ACC112 (cell line): ENCODE measurements at regions not wholly inside any gene's neighbourhood (a gene's known extent, or its start where the extent isn't known, plus 50 kb on each side); places are given as distances from the start of the nearest gene placed in this dataset.

Experiments
- H2AFZ ChIP-seq: fragments of 200-600 bp; sonication (generic); one replicate; pipeline ENCODE4 v1.6.0; 2017; ENCODE audit warnings: antibody characterized with exemption, low read length; ENCODE audit not compliant: unreplicated experiment
- H3K27ac ChIP-seq: fragments of 200-600 bp; sonication (generic); 2 replicates; pipeline ENCODE4 v1.5.1; 2014; ENCODE audit warnings: low read depth, mild to moderate bottlenecking, antibody characterized with exemption, low read length, moderate library complexity
- H3K27me3 ChIP-seq: fragments of 200-600 bp; sonication (generic); 2 replicates; pipeline ENCODE4 v1.6.1; 2014; ENCODE audit warnings: mild to moderate bottlenecking, antibody characterized with exemption, low read length, moderate library complexity, mixed read lengths; ENCODE audit not compliant: insufficient read depth
- H3K36me3 ChIP-seq: fragments of 200-600 bp; sonication (generic); 2 replicates; pipeline ENCODE4 v1.6.1; 2016; ENCODE audit warnings: mild to moderate bottlenecking, antibody characterized with exemption, low read length, moderate library complexity, mixed read lengths; ENCODE audit not compliant: insufficient read depth
- H3K4me1 ChIP-seq: fragments of 200-600 bp; sonication (generic); one replicate; pipeline ENCODE4 v1.6.1; 2016; ENCODE audit warnings: low read length, mixed read lengths; ENCODE audit not compliant: insufficient read depth, unreplicated experiment, control insufficient read depth
- H3K4me3 ChIP-seq: fragments of 200-600 bp; sonication (generic); 2 replicates; pipeline ENCODE4 v1.5.1; 2014; ENCODE audit warnings: mild to moderate bottlenecking, low read depth, low read length
- H3K79me2 ChIP-seq: fragments of 200-600 bp; sonication (generic); one replicate; pipeline ENCODE4 v1.6.0; 2016; ENCODE audit warnings: low read length; ENCODE audit not compliant: control insufficient read depth, unreplicated experiment, insufficient read depth

- H3K27ac ChIP-seq: no peak overlapping the region
Observed at GRCh38 chr10:78330884-78331283, 297.2 kb downstream of the RPS24 start.

DNA sequence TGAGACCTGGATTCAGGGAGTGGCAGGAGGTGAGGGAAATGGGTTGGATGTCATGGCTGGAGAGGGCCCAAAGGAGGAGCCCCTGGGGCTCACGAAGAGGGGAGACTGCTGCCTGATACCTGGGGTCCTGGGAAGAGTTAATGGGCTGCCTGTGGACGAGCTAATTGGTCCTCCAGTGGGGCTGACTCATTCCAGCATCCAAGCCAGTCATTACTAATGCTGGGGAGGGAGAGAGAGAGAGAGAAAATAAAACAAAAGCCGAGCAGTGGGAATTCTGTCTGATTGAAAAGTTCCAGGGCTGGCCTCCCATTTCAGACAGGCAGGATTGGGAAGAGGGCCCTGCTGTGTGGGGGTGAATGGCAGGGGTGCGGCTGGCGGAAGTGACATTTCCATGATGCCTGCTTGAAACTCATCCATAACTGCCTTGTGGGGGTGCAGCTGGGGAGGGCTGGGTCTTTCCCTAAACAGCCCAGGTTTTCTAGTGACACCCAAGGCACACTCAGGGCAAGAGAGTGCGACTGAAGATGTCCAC is 297.8 kb downstream of the RPS24 start:
- H3K4me1 ChIP-seq: peaks cover 21% of the 10 kb centered on the region
- no peak overlapping the region for H3K4me3 ChIP-seq
- H3K36me3 ChIP-seq: no peaks in the 10 kb centered on the region
- no peak overlapping the region for H2AFZ ChIP-seq
- peaks cover 3% of the 10 kb centered on the region; the same call in 1 of the 2 replicates for H3K27me3 ChIP-seq
- H3K79me2 ChIP-seq: no peaks in the 10 kb centered on the region
- no peak overlapping the region for H3K27ac ChIP-seq

More at GRCh38 chr10:78330884-78331283, 297.2 kb downstream of the RPS24 start:
- H3K27me3 ChIP-seq: peaks cover 8% of the 10 kb centered on the region; the same call in 1 of the 2 replicates
- H3K79me2 ChIP-seq: no peaks in the 10 kb centered on the region
- no peaks in the 10 kb centered on the region for H3K36me3 ChIP-seq
- H2AFZ ChIP-seq: no peak overlapping the region
- no peak overlapping the region for H3K4me3 ChIP-seq
- H3K4me1 ChIP-seq: peaks cover 15% of the 10 kb centered on the region

DNA sequence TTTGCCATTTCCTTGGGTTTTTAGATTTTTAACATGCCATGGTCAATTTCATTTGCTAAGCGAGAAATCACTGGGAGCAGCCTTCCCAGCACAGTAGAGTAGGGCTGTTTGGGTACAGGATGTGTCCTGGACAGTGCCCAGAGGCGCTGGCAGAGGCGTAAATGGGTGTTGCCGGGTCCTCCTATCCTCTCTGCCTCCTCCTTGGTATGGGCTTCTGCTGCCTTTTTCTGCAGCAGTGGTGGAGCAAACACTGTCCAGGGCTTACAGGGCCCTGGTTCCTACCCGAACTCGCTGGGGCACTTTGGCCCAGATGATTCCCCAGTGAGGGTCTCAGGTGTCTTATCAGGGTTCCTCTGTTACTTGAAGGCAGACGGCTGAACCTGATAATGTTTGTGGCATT is 298.3 kb downstream of the RPS24 start:
- Histone ChIP-seq H3K4me3 (no peak overlapping the region), H2AFZ (no peak overlapping the region), H3K27ac (no peak overlapping the region), H3K36me3 (no peaks in the 10 kb centered on the region), H3K27me3 (no peaks in the 10 kb centered on the region), H3K4me1 (peaks cover 26% of the 10 kb centered on the region), H3K79me2 (no peaks in the 10 kb centered on the region)

DNA sequence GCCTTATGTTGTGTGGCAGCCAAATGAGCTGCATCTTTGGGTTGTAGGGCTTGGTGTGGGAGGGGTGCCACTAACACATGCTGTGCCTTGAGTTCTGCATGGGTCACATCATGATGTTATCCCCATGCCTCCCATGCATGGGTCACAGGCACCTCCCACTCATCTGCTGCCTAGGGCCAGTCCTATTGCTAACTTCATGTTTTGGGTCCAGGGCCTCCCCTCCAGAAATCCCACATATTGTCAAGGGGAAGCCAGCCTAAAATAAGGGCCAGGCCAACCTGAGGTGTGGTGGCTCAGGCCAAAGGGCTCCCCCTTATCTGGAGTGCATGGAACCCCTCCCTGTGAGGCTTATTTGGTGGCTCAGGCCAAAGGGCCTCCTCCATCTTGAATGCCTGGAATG is 299.0 kb downstream of the RPS24 start:
- Histone ChIP-seq H2AFZ (no peak overlapping the region), H3K4me1 (peaks cover 27% of the 10 kb centered on the region), H3K4me3 (no peak overlapping the region), H3K36me3 (no peaks in the 10 kb centered on the region), H3K79me2 (no peaks in the 10 kb centered on the region), H3K27me3 (no peaks in the 10 kb centered on the region), H3K27ac (no peak overlapping the region)

DNA sequence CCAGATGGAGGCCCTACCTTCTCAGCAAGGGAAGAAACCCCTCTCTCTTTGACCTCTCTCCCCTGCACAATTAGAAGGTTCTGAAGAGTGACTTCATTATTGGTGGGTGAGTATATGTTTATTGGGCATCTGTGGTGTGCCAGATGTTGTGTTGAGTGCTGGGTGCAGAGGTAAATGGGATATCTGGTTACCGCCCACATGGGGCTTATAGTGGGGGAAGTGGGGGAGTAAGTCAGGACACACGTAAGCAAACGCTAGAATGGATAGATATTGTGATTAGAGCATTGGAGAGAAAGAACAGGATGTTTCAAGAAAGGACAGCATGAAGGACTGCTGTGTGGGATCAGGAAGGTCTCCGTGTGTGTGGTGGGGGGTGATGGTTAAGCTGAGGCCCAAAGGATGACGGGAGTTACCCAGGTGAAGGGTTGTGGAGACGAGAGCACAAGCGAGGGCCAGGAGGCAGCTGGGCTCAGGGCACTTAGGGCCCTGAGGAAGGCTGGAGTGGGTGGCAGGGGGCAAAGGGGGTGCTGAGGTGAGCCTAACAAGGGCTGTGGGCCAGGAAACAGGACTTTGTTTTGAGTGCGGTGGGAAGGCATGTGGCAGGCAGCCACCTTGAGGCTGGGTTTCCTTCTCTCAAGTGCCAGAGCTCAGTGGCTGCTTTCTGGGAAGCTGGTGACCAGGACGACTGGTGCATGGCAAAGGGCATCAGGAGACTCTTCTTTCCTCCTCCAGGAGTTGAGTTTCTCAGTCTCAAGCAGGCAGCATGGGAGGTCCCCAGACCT is 299.9 kb downstream of the RPS24 start:
- H3K27me3 ChIP-seq: peaks cover 2% of the 10 kb centered on the region; the same call in 1 of the 2 replicates
- peaks cover 27% of the 10 kb centered on the region for H3K4me1 ChIP-seq
- no peak overlapping the region for H2AFZ ChIP-seq
- H3K4me3 ChIP-seq: no peak overlapping the region
- no peaks in the 10 kb centered on the region for H3K79me2 ChIP-seq
- H3K36me3 ChIP-seq: no peaks in the 10 kb centered on the region
- no peak overlapping the region for H3K27ac ChIP-seq

DNA sequence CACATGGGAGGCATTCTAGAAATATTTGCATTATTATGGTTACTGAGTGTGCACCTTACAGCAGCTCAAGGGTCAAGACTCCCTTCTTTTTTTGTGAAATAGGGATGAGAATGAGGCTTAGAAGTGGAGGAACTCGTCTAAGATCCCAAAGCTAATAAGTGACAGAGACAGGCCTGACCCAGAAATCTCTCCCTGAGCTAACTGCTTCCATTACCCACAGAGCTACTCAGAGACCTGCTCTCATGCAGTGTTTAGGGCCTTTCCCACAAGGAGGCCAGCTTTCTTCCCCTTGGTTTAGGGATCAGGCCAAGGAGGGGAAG is 301.7 kb downstream of the RPS24 start:
- no peak overlapping the region for H3K4me3 ChIP-seq
- H3K79me2 ChIP-seq: no peaks in the 10 kb centered on the region
- H3K27me3 ChIP-seq: peaks cover 9% of the 10 kb centered on the region; the same call in 1 of the 2 replicates
- no peak overlapping the region for H2AFZ ChIP-seq
- H3K4me1 ChIP-seq: peaks cover 27% of the 10 kb centered on the region
- no peaks in the 10 kb centered on the region for H3K36me3 ChIP-seq
- H3K27ac ChIP-seq: 0 out of 2 replicates have a peak overlapping the region, but pooled peaks have one; percentile 73

- Histone ChIP-seq H3K27me3 (peaks cover 9% of the 10 kb centered on the region; the same call in 1 of the 2 replicates), H3K79me2 (no peaks in the 10 kb centered on the region), H3K27ac (peak overlapping the region; percentile 73), H3K4me3 (no peak overlapping the region), H3K4me1 (peaks cover 27% of the 10 kb centered on the region), H3K36me3 (no peaks in the 10 kb centered on the region), H2AFZ (no peak overlapping the region)
Observed at GRCh38 chr10:78335691-78336401, 302.2 kb downstream of the RPS24 start.

GRCh38 chr10:78336402-78336791 is 302.7 kb downstream of the RPS24 start:
- H2AFZ ChIP-seq: no peak overlapping the region
- H3K36me3 ChIP-seq: no peaks in the 10 kb centered on the region
- peaks cover 9% of the 10 kb centered on the region; the same call in 1 of the 2 replicates for H3K27me3 ChIP-seq
- H3K4me3 ChIP-seq: no peak overlapping the region
- no peaks in the 10 kb centered on the region for H3K79me2 ChIP-seq
- H3K27ac ChIP-seq: peak overlapping the region; percentile 73; the same call in 1 of the 2 replicates
- peaks cover 27% of the 10 kb centered on the region for H3K4me1 ChIP-seq

DNA sequence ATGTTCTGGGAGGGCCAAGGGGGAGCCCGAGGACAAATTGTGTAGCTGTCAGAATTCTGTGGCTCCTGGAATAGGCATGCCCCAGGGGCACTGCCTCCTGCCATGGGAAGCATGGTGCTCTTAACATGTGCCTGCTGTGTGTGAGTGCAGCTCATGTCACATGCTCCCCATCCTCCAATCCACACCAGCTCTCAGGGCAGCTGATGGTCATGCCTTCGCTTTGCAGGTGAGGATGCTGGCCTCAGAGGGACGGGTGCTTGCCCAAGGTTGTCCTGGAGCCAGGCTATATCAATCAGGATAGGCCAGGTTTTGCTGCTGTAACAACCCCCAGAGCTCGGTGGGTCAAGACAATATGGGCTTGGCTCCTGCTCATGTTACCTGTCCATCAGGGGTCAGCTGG is 303.4 kb downstream of the RPS24 start:
- Histone ChIP-seq H2AFZ (no peak overlapping the region), H3K79me2 (no peaks in the 10 kb centered on the region), H3K4me3 (no peak overlapping the region), H3K4me1 (peaks cover 23% of the 10 kb centered on the region), H3K36me3 (no peaks in the 10 kb centered on the region), H3K27me3 (peaks cover 12% of the 10 kb centered on the region; the same call in 1 of the 2 replicates), H3K27ac (no peak overlapping the region)

- H3K4me1 ChIP-seq: peaks cover 23% of the 10 kb centered on the region
- H3K36me3 ChIP-seq: no peaks in the 10 kb centered on the region
- H3K27ac ChIP-seq: no peak overlapping the region
- H2AFZ ChIP-seq: no peak overlapping the region
- no peaks in the 10 kb centered on the region for H3K79me2 ChIP-seq
- peaks cover 16% of the 10 kb centered on the region for H3K27me3 ChIP-seq
- H3K4me3 ChIP-seq: no peak overlapping the region
Observed at GRCh38 chr10:78337646-78338391, 304.2 kb downstream of the RPS24 start.
